SW480 (cell line): ENCODE measurements at regions not wholly inside any gene's neighbourhood (a gene's known extent, or its start where the extent isn't known, plus 50 kb on each side); places are given as distances from the start of the nearest gene placed in this dataset.

Source experiments
- DNase-seq: peaks from one replicate; pipeline ENCODE4 v3.0.0-alpha.2; 2016; ENCODE audit warnings: low spot score

- DNase-seq = no peak
Observed at GRCh38 chr16:6200861-6201260, 1103.3 kb upstream of the EEF2KMT start.

GRCh38 chr16:6200271-6200670 lies 1102.7 kb upstream of the EEF2KMT start:
- DNase-seq = no peak

GRCh38 chr16:6195966-6196365 lies 1098.4 kb upstream of the EEF2KMT start:
- DNase-seq = no peak

GRCh38 chr16:6193718-6194117 lies 1096.1 kb upstream of the EEF2KMT start:
- DNase-seq = peak; percentile 7

GRCh38 chr16:6192984-6193383 lies 1095.4 kb upstream of the EEF2KMT start:
- no peak for DNase-seq

- DNase-seq = no peak
Observed at GRCh38 chr16:6192532-6192931, 1094.9 kb upstream of the EEF2KMT start.

GRCh38 chr16:6190776-6191175 lies 1093.2 kb upstream of the EEF2KMT start:
- no peak for DNase-seq

- DNase-seq = peak; percentile 6
Observed at GRCh38 chr16:6189216-6189615, 1091.6 kb upstream of the EEF2KMT start.

GRCh38 chr16:6177616-6178180 lies 1080.1 kb upstream of the EEF2KMT start:
- DNase-seq = no peak

GRCh38 chr16:6170022-6170421 lies 1072.4 kb upstream of the EEF2KMT start:
- no peak for DNase-seq

GRCh38 chr16:6165330-6165979 lies 1067.9 kb upstream of the EEF2KMT start:
- DNase-seq = no peak

GRCh38 chr16:6160871-6161270 lies 1063.3 kb upstream of the EEF2KMT start:
- no peak for DNase-seq

- no peak for DNase-seq
Observed at GRCh38 chr16:6160303-6160702, 1062.7 kb upstream of the EEF2KMT start.

- no peak for DNase-seq
Observed at GRCh38 chr16:6157806-6158205, 1060.2 kb upstream of the EEF2KMT start.

- DNase-seq = no peak
Observed at GRCh38 chr16:6155271-6155670, 1057.7 kb upstream of the EEF2KMT start.

- DNase-seq = no peak
Observed at GRCh38 chr16:6153901-6154300, 1056.3 kb upstream of the EEF2KMT start.

GRCh38 chr16:6149031-6149430 lies 1051.4 kb upstream of the EEF2KMT start:
- no peak for DNase-seq

- no peak for DNase-seq
Observed at GRCh38 chr16:6148361-6148760, 1050.8 kb upstream of the EEF2KMT start.

GRCh38 chr16:6146874-6147425 lies 1049.4 kb upstream of the EEF2KMT start:
- no peak for DNase-seq

- DNase-seq = no peak
Observed at GRCh38 chr16:6146356-6146755, 1048.8 kb upstream of the EEF2KMT start.

GRCh38 chr16:6144463-6144862 lies 1046.9 kb upstream of the EEF2KMT start:
- DNase-seq = no peak

- DNase-seq = no peak
Observed at GRCh38 chr16:6143020-6143419, 1045.4 kb upstream of the EEF2KMT start.

GRCh38 chr16:6133009-6133557 lies 1035.5 kb upstream of the EEF2KMT start:
- no peak for DNase-seq

- DNase-seq = peak; percentile 2
Observed at GRCh38 chr16:6132121-6132520, 1034.5 kb upstream of the EEF2KMT start.
